ENCODE measurements at regions not wholly inside any gene's neighbourhood (a gene's known extent, or its start where the extent isn't known, plus 50 kb on each side); places are given as distances from the start of the nearest gene placed in this dataset.

GRCh38 chr17:77377710-77378235 is 237.0 kb downstream of the SEC14L1 start:
- DNase-seq (ENCODE audit: low read depth, low spot score), result no peak

DNA sequence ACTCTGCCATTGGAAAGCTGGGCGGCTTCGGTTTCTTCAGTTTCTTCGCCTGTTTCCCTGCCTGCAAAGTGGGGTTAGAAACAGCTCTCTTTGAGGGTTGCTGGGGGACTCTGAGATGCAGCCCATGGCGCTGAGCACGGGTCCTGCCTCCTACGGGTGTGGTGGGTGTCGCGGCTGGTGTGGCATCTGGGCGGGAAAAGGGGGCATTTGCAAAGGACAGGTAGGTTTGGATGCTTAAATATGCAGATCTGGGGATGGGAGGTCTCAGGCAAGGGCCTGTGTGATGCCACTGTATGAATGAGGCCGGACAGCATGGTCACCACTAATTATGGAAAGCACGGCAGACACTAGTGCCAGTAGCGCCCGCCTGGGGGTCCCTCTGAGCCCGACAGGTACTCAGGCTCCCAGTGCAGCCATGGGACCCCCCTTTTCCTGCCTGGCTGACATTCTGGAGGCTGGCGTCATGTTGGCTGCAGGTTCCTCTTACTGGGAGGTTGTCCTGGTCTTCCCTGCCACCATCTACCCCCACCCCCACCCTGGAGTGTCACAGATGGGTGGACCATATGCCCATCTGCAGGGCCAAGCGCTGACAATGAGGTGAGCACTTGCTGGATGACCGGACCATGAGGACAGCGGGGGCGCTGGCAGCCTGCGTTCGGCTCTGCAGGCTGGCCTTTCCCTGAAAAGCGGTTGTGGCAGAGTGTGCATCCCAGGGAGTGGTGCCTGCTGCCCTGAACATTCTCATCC is 237.7 kb downstream of the SEC14L1 start:
- DNase-seq (ENCODE audit: low read depth, low spot score), result no peak

GRCh38 chr17:77379065-77379428 is 238.3 kb downstream of the SEC14L1 start:
- DNase-seq (ENCODE audit: low read depth, low spot score), result no peak

DNA sequence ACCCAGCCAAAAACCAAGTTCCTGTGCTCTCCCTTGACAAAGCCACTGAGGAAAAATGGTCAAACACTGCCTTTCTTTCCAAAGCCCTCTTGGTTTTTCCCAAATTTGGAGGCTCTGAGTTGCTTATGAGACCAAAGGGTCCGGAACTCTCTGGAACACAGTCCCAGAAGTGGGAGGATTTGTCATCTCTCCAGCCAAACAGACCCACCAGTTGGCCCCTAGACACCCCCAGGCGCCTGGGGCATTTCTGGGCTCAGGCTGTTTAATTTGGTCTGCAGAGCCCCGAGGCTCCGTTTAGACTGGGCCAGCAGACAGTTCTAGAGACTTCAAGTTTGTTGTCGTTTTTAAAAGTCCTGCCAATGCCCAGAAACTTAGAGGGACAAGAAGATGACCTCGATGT is 239.1 kb downstream of the SEC14L1 start:
- no peak for DNase-seq (ENCODE audit: low read depth, low spot score)

- DNase-seq (ENCODE audit: low read depth, low spot score), result no peak
Measured at GRCh38 chr17:77380395-77381184, 239.8 kb downstream of the SEC14L1 start.

DNA sequence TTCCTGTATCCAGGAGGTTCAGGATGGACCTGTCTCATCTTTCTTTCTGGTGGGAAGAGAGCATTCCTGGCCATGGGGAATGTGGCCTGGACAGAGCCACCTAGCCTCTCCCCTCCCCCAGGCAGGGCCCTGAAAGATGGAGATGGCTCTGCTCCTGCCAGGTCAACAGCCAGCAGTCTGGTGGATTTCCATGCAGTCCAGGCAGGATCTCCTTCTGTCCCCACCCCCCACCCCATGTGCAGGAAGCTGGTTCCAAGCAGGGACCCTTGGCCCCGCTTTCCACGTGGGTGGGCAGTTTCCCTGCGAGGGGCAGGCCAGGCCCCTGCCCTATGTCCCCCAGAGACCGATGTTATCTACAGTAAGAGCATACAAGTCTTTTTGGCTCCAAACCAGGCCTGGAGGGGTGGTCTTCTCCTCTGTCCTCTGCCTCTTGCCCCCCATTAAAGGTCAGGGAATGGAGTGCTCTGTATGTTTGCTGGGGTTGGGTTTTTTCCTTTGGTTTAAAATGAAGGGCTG is 240.5 kb downstream of the SEC14L1 start:
- DNase-seq (ENCODE audit: low read depth, low spot score), result no peak

DNA sequence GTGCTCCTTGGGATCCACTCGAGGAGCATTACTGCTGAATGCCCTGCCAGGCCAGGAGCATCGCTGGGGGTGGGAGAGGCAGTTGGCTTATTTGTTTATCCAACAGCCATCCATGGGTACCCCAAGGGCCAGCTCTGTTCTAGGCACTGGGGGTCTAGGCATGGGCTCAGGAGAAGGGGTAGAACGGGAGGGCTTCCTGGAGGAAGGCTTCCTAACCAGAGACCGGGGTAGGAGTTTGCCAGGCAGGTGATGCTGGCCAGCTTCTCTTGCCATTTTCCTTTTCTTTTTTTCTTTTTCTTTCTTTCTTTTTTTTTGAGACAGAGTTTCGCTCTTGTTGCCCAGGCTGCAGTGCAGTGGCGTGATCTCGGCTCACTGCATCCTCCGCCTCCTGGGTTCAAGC is 241.0 kb downstream of the SEC14L1 start:
- DNase-seq (ENCODE audit: low read depth, low spot score), result no peak

GRCh38 chr17:77382356-77382911 is 241.7 kb downstream of the SEC14L1 start:
- no peak for DNase-seq (ENCODE audit: low read depth, low spot score)

DNA sequence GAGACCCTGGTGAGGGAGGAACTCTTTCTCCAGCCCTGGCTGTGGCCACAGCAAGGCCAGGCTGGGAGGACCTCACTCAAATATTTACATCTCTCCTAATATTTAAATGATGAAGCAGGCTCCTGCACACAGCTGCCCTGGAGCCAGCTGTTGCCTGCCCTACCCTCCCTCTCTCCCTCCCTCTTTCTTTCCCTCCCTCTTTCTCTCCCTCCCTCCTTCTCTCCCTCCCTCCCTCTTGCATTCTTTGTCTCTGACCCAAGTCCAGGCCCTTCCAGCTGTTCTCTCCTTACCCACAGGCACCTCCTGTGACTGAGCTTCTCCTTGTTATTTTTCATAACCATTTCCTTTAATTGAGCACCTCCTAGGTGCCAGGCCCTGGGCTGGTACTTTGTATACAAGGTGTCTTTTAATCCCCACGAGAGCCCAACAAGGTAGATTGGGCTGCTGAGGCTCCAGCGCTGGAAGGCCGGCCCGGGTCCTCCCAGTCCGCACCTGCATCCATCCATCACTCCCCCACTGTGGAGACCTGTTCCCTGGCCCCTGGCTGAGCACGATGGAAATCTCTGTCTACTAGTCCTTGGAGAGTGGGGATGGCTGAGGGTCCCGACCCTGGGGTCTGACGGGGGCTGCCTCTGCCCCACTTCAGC is 242.3 kb downstream of the SEC14L1 start:
- DNase-seq (ENCODE audit: low read depth, low spot score), result no peak

DNA sequence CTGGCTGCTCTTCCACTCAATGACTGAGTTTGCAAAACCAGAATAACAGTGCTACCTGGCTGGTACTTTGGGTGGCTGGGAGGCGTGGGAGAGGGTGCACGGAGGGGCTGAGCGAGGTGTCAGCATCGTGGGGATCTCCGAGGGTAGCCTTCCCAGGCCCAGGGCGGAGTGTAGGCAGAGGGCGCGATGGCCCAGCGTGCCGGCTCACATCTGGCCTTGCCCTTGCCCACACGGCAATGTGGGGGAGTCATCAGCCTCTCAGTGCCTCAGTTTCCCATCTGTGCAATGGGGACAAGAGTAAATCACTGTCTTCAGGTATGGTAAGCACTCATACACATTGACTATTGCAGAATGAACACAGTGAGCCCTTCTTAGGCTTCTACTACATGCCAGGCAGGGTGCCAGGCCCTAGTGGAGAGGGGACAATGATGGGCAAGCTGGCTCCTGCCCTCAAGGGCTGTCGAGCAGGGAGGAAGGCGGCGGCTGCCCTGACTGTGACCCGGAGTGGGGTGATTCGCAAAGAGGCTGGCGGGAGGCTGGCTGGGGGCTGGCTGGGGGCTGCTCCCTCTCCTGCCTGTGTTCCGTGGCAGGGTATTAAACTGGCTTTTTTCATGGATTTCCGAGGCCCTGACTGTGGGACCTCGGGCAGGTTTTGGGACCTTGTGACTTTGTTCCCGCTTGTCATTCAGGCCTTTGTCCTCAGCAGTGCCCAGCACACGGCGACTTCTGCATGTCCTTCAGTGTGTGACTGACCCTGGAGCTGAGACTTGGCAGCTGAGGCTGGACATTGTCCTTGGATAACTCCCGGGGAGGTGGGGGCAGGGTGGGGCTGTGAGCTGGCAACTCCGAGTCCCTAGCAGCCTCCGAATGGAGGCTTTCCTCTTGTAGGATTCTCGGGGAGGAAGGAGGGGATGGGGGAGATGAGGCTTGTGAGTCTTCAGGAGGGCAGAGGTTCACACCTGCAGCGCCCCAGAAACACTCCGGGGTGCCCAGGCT is 243.1 kb downstream of the SEC14L1 start:
- DNase-seq (ENCODE audit: low read depth, low spot score), result no peak

DNA sequence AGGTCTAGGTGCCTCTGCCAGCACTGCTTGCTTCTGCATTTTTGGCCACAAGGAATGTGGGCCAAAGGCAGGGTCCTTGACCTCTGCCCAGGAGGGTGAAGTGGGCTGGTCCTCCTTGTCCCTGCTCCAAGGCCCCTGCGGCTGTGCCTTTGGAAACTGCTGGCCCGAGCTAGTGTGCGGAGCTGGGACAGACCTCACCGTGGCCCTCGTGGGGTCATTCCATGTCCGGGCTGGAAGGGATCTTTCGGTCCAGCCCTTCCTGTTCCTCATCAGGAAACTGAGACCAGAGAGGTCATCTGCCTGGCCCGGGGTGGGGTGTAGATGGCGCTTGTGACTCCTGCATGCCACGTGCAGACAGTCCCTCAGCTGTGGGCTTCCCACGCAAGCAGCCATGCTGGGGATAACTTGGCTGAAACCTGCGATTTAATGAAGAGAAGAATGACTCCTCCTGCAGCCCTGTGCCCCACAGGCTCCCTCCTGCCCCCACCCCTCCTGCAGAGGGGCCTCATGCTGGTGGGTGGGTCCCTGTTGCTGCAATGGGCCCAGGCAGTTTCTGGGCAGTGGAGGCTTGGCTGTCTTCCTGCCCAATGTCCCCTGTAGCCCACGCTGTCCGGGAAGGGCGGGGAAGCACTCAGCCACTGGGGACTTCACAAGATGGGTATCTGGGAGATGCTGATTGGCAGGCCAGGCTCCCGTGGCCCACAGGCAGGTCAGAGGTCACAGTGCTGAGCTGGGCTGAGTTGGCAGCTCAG is 245.2 kb downstream of the SEC14L1 start:
- DNase-seq (ENCODE audit: low read depth, low spot score), result no peak

- no peak for DNase-seq (ENCODE audit: low read depth, low spot score)
Measured at GRCh38 chr17:77386502-77387192, 245.9 kb downstream of the SEC14L1 start.

DNA sequence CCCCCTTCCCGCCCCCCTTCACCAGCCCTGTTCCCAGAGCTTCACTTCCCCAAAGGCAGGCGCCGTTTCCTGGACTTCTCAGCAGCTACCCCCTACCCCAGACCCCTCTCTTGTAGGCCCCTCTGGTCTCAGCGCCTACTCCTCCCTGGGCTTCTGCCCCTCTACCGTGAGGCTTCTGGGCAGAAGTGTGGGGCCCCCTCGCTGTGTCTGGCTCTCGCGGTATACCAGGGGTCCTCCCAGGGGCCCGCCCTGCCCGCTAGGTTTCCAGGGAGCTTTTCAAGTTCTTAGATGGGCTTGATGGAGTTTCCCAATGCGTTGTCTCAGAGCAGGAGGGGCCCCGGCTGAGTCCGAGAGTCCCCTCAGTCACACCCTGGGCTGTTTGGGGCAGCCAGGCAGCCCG is 247.1 kb downstream of the SEC14L1 start:
- no peak for DNase-seq (ENCODE audit: low read depth, low spot score)

DNA sequence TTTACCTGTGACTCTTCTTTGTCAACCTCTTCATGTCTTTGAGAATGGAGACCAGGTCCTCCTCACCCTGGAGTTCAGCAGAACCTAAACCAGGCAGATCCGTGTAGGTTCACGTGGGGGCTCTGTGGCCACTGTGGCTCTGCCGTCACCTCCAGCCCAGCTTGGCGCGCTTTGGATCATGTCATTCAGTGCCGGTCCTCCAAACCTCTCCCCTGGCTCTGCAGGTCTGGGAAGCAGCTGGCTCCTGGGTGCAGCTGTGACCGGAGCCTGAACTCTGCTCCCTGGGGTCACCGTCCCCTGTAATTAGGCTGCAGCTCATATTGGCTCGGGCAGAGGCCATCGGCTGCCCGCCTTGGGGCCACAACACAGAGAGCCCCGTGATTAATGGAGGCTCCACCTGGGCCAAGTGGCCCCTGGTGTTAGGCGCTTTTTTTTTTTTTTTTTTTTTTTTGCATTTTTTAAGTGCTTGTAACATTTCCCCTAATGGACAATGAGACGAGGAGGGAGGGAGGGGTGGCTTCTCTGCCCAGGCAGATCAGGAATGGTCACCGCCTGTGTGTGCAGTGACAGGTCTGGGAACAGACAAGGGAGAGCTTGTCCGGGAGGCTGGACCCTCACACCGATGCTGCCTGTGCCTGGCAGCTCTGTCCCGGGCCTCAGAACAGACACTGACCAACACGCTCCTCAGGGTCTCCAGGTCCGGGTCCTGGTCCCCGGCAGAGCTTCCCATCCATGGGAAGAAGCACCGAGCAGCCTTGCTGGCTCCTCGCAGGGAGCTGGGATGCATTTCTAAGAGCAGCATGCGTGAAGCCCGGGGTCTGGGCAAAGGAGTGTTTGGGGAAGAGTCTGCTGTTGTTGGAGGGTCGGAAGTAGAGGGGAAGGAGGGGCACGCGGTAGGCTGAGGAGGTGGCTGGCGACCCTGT is 247.9 kb downstream of the SEC14L1 start:
- no peak for DNase-seq (ENCODE audit: low read depth, low spot score)

GRCh38 chr17:77390870-77391269 is 250.1 kb downstream of the SEC14L1 start:
- no peak for DNase-seq (ENCODE audit: low read depth, low spot score)

DNA sequence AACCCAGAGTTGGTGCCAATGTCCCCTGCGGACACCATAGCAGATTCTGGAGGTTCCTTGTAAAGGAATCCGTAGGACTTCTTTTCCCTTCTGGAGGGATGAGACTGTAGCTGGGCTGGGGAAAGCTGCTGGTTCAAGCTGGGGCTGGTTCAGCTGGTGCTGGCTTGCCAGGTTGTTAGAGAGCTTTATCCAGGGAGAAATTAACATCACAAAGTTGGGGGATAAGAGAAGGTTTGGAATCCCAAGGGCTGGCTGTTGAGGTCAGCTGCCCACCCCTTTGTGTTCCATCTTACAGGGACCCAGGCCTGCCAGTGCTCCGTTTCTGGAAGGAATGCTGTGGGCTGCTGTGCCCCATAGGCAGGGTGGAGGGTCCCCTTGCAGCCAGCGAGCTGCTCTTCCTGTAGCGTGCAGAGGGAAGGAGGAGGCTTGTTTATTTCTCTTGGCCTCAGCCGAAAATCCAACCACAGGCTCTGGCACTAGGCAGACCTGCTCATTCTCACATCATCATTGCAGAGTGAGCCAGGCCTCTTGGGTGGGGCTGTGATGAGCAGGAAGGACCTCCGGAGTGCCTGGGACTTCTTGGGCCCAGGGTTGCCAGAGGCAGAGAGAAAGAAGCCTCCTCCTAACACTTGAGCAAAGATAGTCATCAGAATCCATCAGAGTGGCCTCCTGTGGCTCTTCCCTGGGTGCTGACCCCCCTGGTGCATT is 251.1 kb downstream of the SEC14L1 start:
- peak; percentile 83 for DNase-seq (ENCODE audit: low read depth, low spot score)
